HuH-7.5 (cell line): ENCODE measurements at regions not wholly inside any gene's neighbourhood (a gene's known extent, or its start where the extent isn't known, plus 50 kb on each side); places are given as distances from the start of the nearest gene placed in this dataset.
"Not testable (repeated sequence)": the region's sequence is repeated elsewhere in the genome, so short reads cannot be mapped to it uniquely, and the experiment has no call there.

Experiments used
- DNase-seq: peaks from one replicate; pipeline ENCODE4 v3.0.0; 2011; ENCODE audit warnings: low spot score

- DNase-seq, result no peak
These were observed 52.5 kb downstream of the RHOB start for GRCh38 chr2:20499387-20499786.

- no peak for DNase-seq
These were observed 55.1 kb downstream of the RHOB start for GRCh38 chr2:20501974-20502373.

- DNase-seq, result not testable (repeated sequence)
These were observed 55.6 kb downstream of the RHOB start for GRCh38 chr2:20502496-20502895.

- no peak for DNase-seq
These were observed 57.3 kb downstream of the RHOB start for GRCh38 chr2:20504174-20504573.

- no peak for DNase-seq
These were observed 59.4 kb downstream of the RHOB start for GRCh38 chr2:20506201-20506685.

- DNase-seq, result no peak
These were observed 60.4 kb downstream of the RHOB start for GRCh38 chr2:20507166-20507692.

GRCh38 chr2:20507711-20508110, 60.8 kb downstream of the RHOB start:
- DNase-seq, result no peak

GRCh38 chr2:20509301-20509769, 62.5 kb downstream of the RHOB start:
- DNase-seq, result no peak

GRCh38 chr2:20509770-20510490, 63.1 kb downstream of the RHOB start:
- no peak for DNase-seq

GRCh38 chr2:20511130-20511529, 64.3 kb downstream of the RHOB start:
- no peak for DNase-seq

GRCh38 chr2:20512061-20512605, 65.3 kb downstream of the RHOB start:
- no peak for DNase-seq

GRCh38 chr2:20513946-20514345, 67.1 kb downstream of the RHOB start:
- DNase-seq, result no peak

- DNase-seq, result no peak
These were observed 67.9 kb downstream of the RHOB start for GRCh38 chr2:20514596-20515269.

GRCh38 chr2:20515290-20516220, 68.7 kb downstream of the RHOB start:
- DNase-seq, result no peak

- DNase-seq, result no peak
These were observed 69.4 kb downstream of the RHOB start for GRCh38 chr2:20516291-20516645.

GRCh38 chr2:20516646-20517341, 69.9 kb downstream of the RHOB start:
- no peak for DNase-seq

GRCh38 chr2:20519309-20519708, 72.4 kb downstream of the RHOB start:
- DNase-seq, result no peak

- no peak for DNase-seq
These were observed 73.3 kb downstream of the RHOB start for GRCh38 chr2:20520128-20520527.

- no peak for DNase-seq
These were observed 74.3 kb downstream of the RHOB start for GRCh38 chr2:20521193-20521592.

- DNase-seq, result no peak
These were observed 74.9 kb downstream of the RHOB start for GRCh38 chr2:20521682-20522189.
